GM21529 (cell line): ENCODE measurements at regions not wholly inside any gene's neighbourhood (a gene's known extent, or its start where the extent isn't known, plus 50 kb on each side); places are given as distances from the start of the nearest gene placed in this dataset.
"Not testable (repeated sequence)": the region's sequence is repeated elsewhere in the genome, so short reads cannot be mapped to it uniquely, and the experiment has no call there.

ENCODE experiments used
- ATAC-seq: cut with Tn5 transposase; IDR thresholded peaks from one replicate; pipeline ENCODE4 v1.9.1; 2021; ENCODE audit not compliant: unreplicated experiment

- ATAC-seq = no peak
Measured at GRCh38 chr14:105689722-105690121, 163.3 kb downstream of the TMEM121 start.

GRCh38 chr14:105690671-105691070 lies 164.3 kb downstream of the TMEM121 start:
- no peak for ATAC-seq

GRCh38 chr14:105691321-105692109 lies 165.1 kb downstream of the TMEM121 start:
- not testable (repeated sequence) for ATAC-seq

GRCh38 chr14:105692110-105692685 lies 165.8 kb downstream of the TMEM121 start:
- not testable (repeated sequence) for ATAC-seq

- no peak for ATAC-seq
Measured at GRCh38 chr14:105694961-105695360, 168.6 kb downstream of the TMEM121 start.

- ATAC-seq = peak; percentile 46
Measured at GRCh38 chr14:105696388-105696787, 170.0 kb downstream of the TMEM121 start.

GRCh38 chr14:105697414-105697813 lies 171.0 kb downstream of the TMEM121 start:
- ATAC-seq = not testable (repeated sequence)

GRCh38 chr14:105697955-105698354 lies 171.6 kb downstream of the TMEM121 start:
- not testable (repeated sequence) for ATAC-seq

GRCh38 chr14:105698940-105699556 lies 172.7 kb downstream of the TMEM121 start:
- ATAC-seq = not testable (repeated sequence)

- ATAC-seq = not testable (repeated sequence)
Measured at GRCh38 chr14:105699706-105700105, 173.3 kb downstream of the TMEM121 start.

GRCh38 chr14:105700146-105700545 lies 173.8 kb downstream of the TMEM121 start:
- not testable (repeated sequence) for ATAC-seq

GRCh38 chr14:105700622-105701288 lies 174.4 kb downstream of the TMEM121 start:
- ATAC-seq = peak; percentile 39

- no peak for ATAC-seq
Measured at GRCh38 chr14:105701456-105702274, 175.3 kb downstream of the TMEM121 start.

- ATAC-seq = no peak
Measured at GRCh38 chr14:105702275-105702817, 176.0 kb downstream of the TMEM121 start.

GRCh38 chr14:105703044-105703665 lies 176.8 kb downstream of the TMEM121 start:
- ATAC-seq = not testable (repeated sequence)

- ATAC-seq = not testable (repeated sequence)
Measured at GRCh38 chr14:105704091-105704490, 177.7 kb downstream of the TMEM121 start.

- ATAC-seq = not testable (repeated sequence)
Measured at GRCh38 chr14:105704492-105704891, 178.1 kb downstream of the TMEM121 start.

- ATAC-seq = not testable (repeated sequence)
Measured at GRCh38 chr14:105705512-105705861, 179.1 kb downstream of the TMEM121 start.

GRCh38 chr14:105705862-105706700 lies 179.7 kb downstream of the TMEM121 start:
- ATAC-seq = peak; percentile 31
